ENCODE measurements at regions not wholly inside any gene's neighbourhood (a gene's known extent, or its start where the extent isn't known, plus 50 kb on each side); places are given as distances from the start of the nearest gene placed in this dataset.

DNA sequence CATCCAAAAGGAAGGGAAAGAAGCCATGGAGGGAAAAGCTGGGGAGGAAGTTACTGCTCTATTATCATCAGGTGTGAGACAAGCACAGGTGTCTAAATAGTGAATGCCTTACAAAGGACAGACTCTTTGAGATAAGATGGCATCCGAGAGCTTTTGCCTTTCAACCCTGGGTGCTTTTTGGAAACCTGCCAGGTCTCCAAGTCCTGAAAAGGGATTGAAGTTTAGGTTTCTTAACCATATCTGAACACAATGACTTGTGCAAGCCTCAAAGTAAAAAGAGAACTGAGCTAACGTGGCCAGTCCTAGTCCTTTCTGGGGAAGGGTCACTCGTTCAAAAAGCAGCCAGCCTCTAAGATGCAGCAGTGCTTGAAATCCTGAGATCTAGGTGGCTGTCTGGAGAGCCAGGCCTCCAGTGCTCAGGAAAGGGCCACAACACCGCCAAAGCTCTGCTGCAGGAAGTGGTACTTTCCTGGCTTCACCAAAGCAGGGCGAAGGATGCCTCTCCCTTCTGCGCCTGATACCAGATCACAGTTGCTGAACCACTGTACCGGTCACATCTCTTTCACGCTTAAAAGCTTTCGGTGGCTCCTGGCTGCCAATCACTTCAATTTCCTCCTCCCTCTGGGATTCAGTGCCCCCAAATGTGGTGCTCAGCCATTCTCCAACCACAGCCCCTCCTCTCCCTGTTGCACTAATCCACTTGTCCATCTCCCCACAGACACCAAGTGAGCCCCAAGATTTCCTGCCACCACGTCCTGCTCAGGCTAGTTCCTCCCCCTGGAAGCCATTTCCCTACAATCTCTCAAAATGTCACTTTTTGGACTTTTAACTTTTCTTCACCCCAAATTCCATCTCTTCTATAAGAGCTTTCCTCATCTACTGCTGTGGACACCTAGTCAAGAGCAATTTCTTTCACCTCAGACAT lies 104.1 kb upstream of the LPP start:
- TF ChIP-seq, protein P1, sequence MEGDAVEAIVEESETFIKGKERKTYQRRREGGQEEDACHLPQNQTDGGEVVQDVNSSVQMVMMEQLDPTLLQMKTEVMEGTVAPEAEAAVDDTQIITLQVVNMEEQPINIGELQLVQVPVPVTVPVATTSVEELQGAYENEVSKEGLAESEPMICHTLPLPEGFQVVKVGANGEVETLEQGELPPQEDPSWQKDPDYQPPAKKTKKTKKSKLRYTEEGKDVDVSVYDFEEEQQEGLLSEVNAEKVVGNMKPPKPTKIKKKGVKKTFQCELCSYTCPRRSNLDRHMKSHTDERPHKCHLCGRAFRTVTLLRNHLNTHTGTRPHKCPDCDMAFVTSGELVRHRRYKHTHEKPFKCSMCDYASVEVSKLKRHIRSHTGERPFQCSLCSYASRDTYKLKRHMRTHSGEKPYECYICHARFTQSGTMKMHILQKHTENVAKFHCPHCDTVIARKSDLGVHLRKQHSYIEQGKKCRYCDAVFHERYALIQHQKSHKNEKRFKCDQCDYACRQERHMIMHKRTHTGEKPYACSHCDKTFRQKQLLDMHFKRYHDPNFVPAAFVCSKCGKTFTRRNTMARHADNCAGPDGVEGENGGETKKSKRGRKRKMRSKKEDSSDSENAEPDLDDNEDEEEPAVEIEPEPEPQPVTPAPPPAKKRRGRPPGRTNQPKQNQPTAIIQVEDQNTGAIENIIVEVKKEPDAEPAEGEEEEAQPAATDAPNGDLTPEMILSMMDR (IDR thresholded peaks at IDR 0.05; ENCODE audit: low read depth, low read length, missing input control): no peak
- TF ChIP-seq EGR1 (IDR thresholded peaks at IDR 0.05; ENCODE audit: low read depth in 2 of 2) (no peak), TAF1 (conservative IDR thresholded peaks at IDR 0.05) (no peak), RAD21 (IDR thresholded peaks at IDR 0.05) (no peak), SP1 (IDR thresholded peaks at IDR 0.05) (no peak), MAX (IDR thresholded peaks at IDR 0.05) (no peak), JUND (IDR thresholded peaks at IDR 0.05) (no peak), GABPA (IDR thresholded peaks at IDR 0.05 in 1 of 2, conservative IDR thresholded peaks at IDR 0.05 in 1 of 2) (no peak), FOXA1 (IDR thresholded peaks at IDR 0.05) (no peak), ATF3 (IDR thresholded peaks at IDR 0.05) (no peak), YY1 (IDR thresholded peaks at IDR 0.05) (no peak), ZBTB33 (IDR thresholded peaks at IDR 0.05) (no peak), FOXA2 (IDR thresholded peaks at IDR 0.05) (no peak)
- TF ChIP-seq, protein P2, sequence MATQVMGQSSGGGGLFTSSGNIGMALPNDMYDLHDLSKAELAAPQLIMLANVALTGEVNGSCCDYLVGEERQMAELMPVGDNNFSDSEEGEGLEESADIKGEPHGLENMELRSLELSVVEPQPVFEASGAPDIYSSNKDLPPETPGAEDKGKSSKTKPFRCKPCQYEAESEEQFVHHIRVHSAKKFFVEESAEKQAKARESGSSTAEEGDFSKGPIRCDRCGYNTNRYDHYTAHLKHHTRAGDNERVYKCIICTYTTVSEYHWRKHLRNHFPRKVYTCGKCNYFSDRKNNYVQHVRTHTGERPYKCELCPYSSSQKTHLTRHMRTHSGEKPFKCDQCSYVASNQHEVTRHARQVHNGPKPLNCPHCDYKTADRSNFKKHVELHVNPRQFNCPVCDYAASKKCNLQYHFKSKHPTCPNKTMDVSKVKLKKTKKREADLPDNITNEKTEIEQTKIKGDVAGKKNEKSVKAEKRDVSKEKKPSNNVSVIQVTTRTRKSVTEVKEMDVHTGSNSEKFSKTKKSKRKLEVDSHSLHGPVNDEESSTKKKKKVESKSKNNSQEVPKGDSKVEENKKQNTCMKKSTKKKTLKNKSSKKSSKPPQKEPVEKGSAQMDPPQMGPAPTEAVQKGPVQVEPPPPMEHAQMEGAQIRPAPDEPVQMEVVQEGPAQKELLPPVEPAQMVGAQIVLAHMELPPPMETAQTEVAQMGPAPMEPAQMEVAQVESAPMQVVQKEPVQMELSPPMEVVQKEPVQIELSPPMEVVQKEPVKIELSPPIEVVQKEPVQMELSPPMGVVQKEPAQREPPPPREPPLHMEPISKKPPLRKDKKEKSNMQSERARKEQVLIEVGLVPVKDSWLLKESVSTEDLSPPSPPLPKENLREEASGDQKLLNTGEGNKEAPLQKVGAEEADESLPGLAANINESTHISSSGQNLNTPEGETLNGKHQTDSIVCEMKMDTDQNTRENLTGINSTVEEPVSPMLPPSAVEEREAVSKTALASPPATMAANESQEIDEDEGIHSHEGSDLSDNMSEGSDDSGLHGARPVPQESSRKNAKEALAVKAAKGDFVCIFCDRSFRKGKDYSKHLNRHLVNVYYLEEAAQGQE (IDR thresholded peaks at IDR 0.05): no peak

Data from liver (tissue), 3 donors.